ENCODE measurements at regions not wholly inside any gene's neighbourhood (a gene's known extent, or its start where the extent isn't known, plus 50 kb on each side); places are given as distances from the start of the nearest gene placed in this dataset.

GRCh38 chrX:131711478-131711867, 167.6 kb downstream of the OR13H1 start:
- TF ChIP-seq, protein P1, sequence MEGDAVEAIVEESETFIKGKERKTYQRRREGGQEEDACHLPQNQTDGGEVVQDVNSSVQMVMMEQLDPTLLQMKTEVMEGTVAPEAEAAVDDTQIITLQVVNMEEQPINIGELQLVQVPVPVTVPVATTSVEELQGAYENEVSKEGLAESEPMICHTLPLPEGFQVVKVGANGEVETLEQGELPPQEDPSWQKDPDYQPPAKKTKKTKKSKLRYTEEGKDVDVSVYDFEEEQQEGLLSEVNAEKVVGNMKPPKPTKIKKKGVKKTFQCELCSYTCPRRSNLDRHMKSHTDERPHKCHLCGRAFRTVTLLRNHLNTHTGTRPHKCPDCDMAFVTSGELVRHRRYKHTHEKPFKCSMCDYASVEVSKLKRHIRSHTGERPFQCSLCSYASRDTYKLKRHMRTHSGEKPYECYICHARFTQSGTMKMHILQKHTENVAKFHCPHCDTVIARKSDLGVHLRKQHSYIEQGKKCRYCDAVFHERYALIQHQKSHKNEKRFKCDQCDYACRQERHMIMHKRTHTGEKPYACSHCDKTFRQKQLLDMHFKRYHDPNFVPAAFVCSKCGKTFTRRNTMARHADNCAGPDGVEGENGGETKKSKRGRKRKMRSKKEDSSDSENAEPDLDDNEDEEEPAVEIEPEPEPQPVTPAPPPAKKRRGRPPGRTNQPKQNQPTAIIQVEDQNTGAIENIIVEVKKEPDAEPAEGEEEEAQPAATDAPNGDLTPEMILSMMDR (IDR thresholded peaks at IDR 0.05): no peak
- TF ChIP-seq POLR2A (IDR thresholded peaks at IDR 0.05) (no peak), EP300 (IDR thresholded peaks at IDR 0.05) (no peak)
